ENCODE measurements at regions not wholly inside any gene's neighbourhood (a gene's known extent, or its start where the extent isn't known, plus 50 kb on each side); places are given as distances from the start of the nearest gene placed in this dataset.
"Not testable (repeated sequence)": the region's sequence is repeated elsewhere in the genome, so short reads cannot be mapped to it uniquely, and the experiment has no call there.

- no peak for DNase-seq
Measured at GRCh38 chr5:37957218-37957617, 117.4 kb upstream of the GDNF start.

GRCh38 chr5:37955748-37956147 lies 115.9 kb upstream of the GDNF start:
- no peak for DNase-seq

- no peak for DNase-seq
Measured at GRCh38 chr5:37954561-37954960, 114.7 kb upstream of the GDNF start.

GRCh38 chr5:37951946-37952721 lies 112.3 kb upstream of the GDNF start:
- no peak for DNase-seq

- no peak for DNase-seq
Measured at GRCh38 chr5:37950436-37950835, 110.6 kb upstream of the GDNF start.

- DNase-seq: no peak
Measured at GRCh38 chr5:37945446-37945845, 105.6 kb upstream of the GDNF start.

GRCh38 chr5:37943136-37943535 lies 103.3 kb upstream of the GDNF start:
- not testable (repeated sequence) for DNase-seq

- peak; percentile 12 for DNase-seq
Measured at GRCh38 chr5:37940931-37941623, 101.2 kb upstream of the GDNF start.

GRCh38 chr5:37938861-37939260 lies 99.0 kb upstream of the GDNF start:
- no peak for DNase-seq

GRCh38 chr5:37938076-37938852 lies 98.4 kb upstream of the GDNF start:
- no peak for DNase-seq

- DNase-seq: no peak
Measured at GRCh38 chr5:37936091-37936490, 96.2 kb upstream of the GDNF start.

- DNase-seq: no peak
Measured at GRCh38 chr5:37933576-37933975, 93.7 kb upstream of the GDNF start.

GRCh38 chr5:37932450-37932849 lies 92.6 kb upstream of the GDNF start:
- no peak for DNase-seq

GRCh38 chr5:37931541-37931940 lies 91.7 kb upstream of the GDNF start:
- DNase-seq: no peak

- DNase-seq: no peak
Measured at GRCh38 chr5:37930350-37930749, 90.5 kb upstream of the GDNF start.

GRCh38 chr5:37929791-37930190 lies 90.0 kb upstream of the GDNF start:
- no peak for DNase-seq

GRCh38 chr5:37927753-37928152 lies 87.9 kb upstream of the GDNF start:
- DNase-seq: not testable (repeated sequence)

- DNase-seq: peak; percentile 8
Measured at GRCh38 chr5:37926732-37927131, 86.9 kb upstream of the GDNF start.

GRCh38 chr5:37921452-37921851 lies 81.6 kb upstream of the GDNF start:
- DNase-seq: peak; percentile 6

- peak; percentile 38 for DNase-seq
Measured at GRCh38 chr5:37918424-37918823, 78.6 kb upstream of the GDNF start.

- DNase-seq: peak; percentile 9
Measured at GRCh38 chr5:37916525-37916924, 76.7 kb upstream of the GDNF start.

- no peak for DNase-seq
Measured at GRCh38 chr5:37915097-37915736, 75.4 kb upstream of the GDNF start.

GRCh38 chr5:37909610-37910266 lies 69.9 kb upstream of the GDNF start:
- not testable (repeated sequence) for DNase-seq

All from fibroblast of skin of right biceps (primary cell).